Epithelial cell of prostate (primary cell): ENCODE measurements at regions not wholly inside any gene's neighbourhood (a gene's known extent, or its start where the extent isn't known, plus 50 kb on each side); places are given as distances from the start of the nearest gene placed in this dataset.
A peak's percentile ranks its signal among the peaks of the same experiment; 100 is the strongest.
"Not testable (repeated sequence)": the region's sequence is repeated elsewhere in the genome, so short reads cannot be mapped to it uniquely, and the experiment has no call there.

Experiments
- DNase-seq: peaks from one replicate; pipeline ENCODE4 v3.0.0-alpha.2; 2011; ENCODE audit warnings: low read depth, low spot score
- H3K27ac ChIP-seq: fragments of 450-650 bp; 2 replicates; pipeline ENCODE4 v1.5.1; 2017; ENCODE audit warnings: mild to moderate bottlenecking

DNA sequence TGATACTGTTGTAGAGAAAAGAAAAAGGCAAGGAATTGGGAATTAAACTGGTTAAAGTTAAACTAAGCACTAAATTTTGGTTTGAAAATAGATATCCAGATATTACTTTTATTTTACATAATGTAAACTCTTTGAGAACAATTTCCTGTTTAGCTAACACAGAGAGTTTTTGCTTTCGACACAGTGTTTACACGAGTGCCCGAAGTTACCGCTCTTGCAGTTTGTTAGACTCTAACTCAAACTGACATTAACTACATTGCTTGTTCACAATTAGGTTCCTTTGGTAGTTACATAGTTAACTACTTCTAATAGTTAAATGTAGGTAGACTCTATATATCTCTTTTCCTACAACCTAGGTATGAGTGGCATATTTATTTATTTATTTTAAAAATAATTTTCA, 117.1 kb upstream of the CHD1 start:
- no peak overlapping the region for H3K27ac ChIP-seq
- DNase-seq = no peak

DNA sequence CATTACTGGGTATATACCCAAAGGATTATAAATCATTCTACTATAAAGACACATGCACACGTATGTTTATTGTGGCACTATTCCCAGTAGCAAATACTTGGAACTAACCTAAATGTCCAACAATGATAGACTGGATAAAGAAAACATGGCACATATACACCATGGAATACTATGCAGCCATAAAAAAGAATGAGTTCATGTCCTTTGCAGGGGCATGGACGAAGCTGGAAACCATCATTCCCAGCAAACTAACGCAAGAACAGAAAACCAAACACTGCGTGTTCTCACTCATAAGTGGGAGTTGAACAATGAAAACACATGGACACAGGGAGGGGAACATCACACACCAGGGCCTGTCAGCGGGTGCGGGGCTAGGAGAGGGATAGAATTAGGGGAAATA, 114.5 kb upstream of the CHD1 start:
- DNase-seq, H3K27ac ChIP-seq: not testable (repeated sequence)

DNA sequence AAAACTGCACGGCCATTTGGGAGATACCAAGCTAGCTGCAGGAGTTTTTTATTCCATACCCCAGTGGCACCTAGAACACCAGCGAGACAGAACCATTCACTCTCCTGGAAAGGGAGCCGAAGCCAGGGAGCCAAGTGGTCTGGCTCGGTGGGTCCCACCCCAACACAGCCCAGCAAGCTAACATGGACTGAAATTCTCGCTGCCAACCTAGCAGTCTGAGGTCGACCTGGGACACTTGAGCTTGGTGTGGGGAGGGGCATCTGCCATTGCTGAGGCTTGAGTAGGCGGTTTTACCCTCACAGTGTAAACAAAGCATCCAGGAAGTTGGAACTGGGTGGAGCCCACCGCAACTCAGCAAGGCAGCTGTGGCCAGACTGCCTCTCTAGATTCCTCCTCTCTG, 108.9 kb upstream of the CHD1 start:
- no peak overlapping the region for H3K27ac ChIP-seq
- no peak for DNase-seq

DNA sequence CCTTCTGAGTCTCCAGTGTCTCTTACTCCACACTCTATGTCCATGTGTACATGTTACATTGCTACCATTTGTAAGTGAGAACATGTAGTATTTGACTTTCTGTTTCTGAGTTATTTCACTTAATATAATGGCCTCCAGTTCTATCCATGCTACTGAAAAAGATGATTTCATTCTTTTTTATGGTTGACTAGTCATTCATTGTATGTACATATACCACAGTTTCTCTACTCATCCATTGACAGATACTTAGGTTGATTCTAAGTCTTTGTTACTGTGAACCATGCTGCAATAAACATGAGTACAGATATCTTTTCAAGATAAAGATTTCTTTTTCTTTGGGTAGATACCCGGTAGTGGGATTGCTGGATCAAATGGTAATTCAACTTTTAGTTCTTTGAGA, 107.1 kb upstream of the CHD1 start:
- no peak for DNase-seq
- H3K27ac ChIP-seq = no peak overlapping the region

DNA sequence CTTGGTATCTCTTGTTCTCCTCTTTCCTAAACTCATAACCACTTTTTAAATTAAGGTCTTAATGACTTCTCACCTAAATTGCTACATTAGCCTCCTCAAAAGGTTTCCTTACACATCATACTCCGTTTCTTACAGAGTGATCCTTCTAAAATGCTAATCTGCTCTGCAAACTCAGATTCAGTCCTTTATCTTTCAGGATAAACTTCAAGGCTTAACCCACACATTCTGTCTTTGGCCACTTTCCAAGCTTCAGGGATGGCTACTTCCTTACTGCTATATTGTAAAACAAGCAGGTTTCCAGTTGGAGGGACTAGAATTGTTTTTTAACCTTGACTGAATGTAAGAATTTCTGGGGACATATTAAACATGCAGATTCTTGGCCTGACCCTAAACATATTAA, 105.5 kb upstream of the CHD1 start:
- no peak overlapping the region for H3K27ac ChIP-seq
- no peak for DNase-seq

DNA sequence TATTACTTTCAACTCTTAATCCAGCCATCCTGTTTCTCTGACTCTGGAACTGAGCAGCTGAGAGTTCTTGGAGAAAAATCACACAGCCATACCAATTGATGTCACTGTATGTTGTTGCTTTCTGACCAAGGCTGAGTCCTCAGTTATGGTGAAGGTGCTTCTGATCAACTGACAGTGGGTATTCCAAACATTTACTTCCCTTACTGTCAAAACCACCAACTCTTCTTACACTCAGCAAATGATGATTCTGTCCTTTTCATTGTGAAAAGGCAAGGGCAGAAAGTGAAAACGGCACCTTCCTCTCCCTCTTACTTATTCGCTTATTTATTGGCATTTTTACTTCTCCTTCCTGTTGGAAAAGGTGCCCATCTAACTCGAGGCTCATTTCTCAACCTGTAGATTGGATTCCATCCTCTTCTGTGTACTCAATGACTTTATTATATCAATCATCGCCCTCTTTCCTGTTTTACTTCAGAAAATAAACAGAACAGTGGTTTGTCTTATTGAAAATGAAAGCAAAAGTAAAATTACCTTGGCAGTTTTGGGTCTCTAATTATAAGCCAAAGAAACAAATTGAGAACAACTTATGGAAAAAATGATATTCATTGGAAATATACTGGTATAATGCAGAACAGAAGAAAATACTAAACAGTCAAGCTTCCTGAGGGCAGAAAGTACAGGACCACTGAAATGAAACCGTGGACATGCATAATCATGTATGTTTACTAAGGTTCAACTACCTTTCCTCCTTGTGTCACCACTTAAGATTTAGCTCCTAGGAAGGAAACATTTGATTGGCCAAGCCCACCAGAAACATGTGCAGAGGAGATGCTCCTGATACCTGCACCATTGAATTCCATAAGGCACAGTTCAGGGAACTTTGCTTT, 104.5 kb upstream of the CHD1 start:
- no peak for DNase-seq
- H3K27ac ChIP-seq = peak overlapping the region; percentile 22

DNA sequence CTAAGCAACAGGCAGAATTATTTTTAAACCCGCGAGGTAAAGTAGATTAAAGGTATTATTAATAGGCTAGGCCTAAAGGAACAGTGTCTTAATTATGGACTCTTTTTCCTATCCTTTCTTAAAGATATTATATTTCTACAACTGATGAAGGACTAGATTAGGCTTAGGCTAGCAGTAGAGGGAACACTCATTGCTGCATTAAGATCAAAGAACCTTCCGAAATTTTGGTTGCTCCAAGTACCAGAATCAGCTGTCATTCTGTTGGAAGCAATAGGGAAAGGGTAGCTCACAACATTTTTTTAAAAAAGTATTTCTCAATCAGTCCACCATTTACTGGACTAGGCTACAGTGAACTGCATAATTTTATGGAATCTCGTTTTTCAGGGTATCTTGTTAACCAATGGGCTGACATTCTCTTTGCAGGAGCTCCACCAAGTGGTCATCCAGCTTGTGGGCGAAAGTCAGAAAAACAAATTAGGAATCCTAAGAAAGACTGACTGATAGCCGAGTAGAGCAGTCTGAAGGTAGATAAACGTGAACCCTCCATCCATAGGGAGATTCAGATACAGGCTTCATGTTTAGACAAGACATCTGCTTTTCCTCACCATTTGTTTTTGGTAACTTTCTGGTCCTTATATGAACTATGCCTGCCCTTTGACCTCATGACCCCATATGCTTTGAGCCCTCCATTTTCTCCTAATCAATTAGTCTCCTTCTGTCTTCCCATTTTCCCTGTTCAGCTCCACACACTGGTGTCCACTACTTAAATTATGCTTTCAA, 103.6 kb upstream of the CHD1 start:
- DNase-seq = peak; percentile 12
- no peak overlapping the region for H3K27ac ChIP-seq

DNA sequence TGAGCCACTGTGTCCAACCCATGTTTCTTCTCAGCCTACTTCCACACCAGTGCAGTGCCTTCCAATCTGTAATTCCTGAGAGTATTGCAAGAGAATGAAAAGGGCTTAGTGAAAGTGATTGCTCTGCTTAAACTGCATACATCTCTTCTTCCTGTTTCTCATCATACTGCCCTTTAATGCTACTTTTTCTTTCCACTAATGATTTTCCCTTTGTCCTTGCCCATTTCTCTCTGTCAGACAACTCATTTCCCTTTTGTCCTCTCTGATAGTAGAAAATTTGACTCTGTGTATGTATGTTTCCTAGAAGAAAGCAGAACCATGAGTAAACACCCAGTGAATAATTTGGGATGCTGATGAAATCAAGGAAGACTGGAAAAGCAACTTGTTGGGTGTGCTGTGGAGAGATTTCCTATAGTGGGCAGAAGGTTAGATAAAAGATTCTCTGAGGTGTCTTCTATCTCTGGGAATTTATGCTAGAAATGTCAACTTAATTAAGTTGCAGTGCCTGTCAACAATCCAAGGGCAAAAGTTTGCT, 102.2 kb upstream of the CHD1 start:
- H3K27ac ChIP-seq = peak overlapping the region; percentile 47
- DNase-seq = no peak

DNA sequence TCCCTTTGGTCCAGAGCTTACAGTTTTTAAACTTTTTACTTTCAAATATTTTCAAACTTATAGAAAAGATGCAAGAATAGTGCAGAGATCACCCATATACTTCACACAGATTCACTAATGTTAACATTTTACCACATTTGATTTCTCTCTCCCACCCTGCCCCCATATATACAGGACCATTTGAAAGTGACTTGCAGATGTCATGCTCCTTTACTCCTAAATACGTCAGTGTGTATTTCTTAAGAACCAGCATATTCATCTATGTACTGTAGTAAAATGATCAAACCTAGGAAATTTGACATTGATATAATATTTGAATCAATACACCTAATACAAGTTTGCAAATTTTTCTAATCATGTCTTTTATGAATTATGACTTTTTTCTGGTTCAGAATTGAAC, 100.4 kb upstream of the CHD1 start:
- no peak for DNase-seq
- no peak overlapping the region for H3K27ac ChIP-seq

DNA sequence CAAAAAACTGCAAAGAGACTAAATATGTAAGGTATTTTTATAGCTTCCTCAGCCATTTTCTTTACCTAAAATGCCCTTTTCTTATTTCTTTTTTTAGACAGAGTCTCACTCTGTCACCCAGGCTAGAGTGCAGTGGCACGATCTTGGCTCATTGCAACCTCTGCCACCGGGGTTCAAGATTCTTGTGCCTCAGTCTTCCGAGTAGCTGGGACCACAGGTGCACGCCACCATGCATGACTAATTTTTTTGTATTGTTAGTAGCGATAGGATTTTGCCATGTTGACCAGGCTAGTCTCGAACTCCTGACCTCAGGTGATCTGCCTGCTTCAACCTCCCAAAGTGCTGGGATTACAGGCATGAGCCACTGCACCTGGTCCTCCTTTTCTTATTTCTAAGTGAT, 99.4 kb upstream of the CHD1 start:
- H3K27ac ChIP-seq, DNase-seq: not testable (repeated sequence)

DNA sequence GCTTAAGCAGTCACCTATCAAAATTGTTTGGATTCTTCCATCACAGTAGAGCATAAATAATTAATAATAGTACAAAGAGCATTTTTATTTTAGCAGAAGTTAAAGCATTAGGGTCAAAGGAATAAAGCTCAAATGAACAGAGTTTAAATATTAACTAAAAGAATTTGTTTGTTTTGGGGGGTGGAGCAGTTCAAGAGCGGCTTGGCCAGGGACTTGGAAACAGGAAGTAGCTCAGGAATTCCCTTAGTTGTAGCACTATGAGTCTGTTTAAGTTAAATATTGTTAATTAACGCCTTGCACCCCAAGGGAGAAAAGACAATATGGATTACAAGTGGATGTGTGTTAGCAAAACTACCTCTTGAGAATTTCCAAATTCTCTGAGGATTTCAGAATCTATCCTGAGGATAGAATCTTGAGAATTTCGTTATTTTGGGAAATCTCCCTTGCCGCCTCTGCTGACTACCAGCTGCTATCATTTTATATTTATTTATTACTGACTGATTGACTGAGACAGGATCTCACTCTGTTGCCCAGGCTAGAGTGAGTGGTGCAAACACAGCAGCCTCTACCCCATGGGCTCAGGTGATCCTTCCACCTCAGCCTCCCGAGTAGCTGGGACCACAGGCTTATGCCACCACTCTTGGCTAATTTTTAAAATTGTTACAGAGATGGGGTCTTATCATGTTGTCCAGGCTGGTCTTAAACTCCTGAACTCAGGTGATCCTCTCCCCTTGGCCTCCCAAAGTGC, 96.7 kb upstream of the CHD1 start:
- H3K27ac ChIP-seq = no peak overlapping the region
- no peak for DNase-seq

DNA sequence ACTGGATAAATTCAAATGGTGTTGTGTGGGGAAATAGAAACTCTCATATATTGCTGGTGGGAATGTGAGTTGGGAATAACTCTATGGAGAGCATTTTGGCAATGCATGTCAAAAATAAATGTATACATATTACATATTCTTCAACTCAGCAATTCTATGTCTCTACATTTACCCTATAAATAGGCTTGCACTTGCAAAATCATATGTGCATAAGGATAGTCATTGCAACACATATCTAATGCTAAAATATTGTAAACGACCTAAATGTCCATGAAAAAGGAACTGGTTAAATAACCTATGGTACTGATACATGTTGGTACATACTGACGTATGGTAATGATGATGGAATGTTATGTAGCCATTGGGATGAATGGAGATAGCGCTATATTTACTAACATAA, 94.5 kb upstream of the CHD1 start:
- H3K27ac ChIP-seq = no peak overlapping the region
- no peak for DNase-seq

DNA sequence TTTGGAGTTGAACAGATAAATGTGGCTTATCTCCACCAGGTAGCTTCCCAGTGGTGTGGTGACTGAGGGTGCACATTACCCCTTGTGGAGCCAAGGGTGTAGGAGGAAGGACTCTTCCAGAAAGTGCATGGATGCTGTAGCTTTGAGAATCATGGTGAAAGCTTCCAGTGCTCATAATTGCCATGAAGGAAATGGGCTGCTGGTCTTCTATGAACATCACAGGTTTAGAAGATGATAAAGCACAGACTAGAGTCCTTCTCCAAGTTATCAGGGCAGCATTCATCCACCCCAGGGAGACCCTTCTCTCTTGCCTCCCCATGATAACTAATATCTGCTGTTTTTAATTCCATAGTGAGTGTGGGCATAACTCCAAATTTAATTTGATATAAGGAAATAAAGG, 93.4 kb upstream of the CHD1 start:
- no peak for DNase-seq
- no peak overlapping the region for H3K27ac ChIP-seq

DNA sequence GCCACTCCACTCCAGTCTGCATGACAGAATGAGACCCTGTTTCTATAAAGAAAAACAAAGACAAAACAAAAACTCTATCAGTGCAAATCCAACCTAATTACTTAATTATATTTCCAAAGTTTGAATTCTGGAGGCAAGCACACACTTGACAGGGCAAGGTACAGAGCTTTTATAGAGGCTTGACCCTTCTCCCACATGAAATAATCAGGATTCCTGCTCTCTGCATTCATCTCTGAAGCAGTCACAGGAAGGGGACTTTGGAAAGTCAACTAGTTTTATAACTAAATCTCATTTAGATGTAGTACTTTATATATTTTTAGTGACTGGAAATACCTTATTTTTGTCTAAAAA, 91.9 kb upstream of the CHD1 start:
- peak overlapping the region; percentile 16 for H3K27ac ChIP-seq
- no peak for DNase-seq

DNA sequence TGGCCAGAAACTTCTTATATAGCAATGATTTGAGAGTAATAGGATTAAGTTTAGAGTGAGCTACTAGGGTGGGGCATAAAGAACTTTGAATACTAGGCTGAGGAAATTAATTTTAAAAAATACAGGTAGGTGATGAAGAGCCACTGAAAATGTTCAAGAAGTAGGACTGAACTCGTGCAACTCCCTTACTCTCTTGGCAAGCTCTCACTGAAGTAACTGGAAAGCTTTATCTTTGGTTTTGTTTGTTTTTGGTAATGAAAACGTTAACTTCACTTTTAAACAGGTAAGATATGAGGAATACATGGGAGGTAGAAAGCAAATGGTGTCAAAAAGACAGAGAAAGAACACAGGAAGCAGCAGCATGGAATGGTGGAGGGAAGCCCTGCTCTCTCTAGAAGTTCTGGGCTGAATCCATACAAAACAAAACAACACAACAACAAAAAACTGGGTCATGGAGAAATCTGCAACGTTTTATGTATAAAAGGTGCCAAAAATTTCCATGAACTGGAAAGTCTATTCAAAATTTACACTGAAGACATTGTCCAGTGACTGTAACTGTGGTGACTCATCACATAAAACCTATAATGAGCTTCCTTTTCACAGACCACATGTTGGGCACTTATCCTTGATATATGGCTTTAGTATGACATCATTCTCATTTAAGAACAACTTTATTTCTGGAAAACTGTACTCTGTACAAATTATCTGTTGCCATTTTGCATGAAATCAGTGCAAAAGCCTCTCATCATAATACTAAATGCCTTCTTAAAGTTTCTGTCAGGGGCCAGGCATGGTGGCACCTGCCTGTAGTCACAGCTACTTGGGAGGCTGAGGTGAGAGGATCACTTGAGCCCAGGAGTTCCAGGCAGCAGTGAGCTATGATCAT, 91.2 kb upstream of the CHD1 start:
- peak; percentile 48 for DNase-seq

DNA sequence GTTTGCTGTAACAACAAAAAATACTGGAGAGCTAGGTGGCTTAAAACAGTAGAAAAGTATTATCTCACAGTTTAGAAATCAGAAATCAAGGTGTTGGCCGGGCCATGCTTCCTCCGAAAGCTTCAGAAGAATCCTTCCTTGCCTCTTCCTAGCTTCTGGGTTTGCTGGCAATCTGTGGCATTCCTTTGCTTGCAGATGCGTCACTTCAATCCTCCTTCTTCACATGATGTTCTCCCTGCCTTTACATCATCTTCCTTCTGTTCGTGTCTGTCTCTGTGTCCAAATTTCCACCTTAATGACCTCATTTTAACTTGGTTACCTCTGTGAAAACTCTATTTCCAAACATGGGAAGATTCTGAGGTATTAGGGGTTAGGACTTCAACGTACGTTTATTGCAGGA, 90.4 kb upstream of the CHD1 start:
- H3K27ac ChIP-seq = no peak overlapping the region
- DNase-seq = no peak

More for the DNA sequence above, 91.2 kb upstream of the CHD1 start:
- peak overlapping the region; percentile 16 for H3K27ac ChIP-seq

DNA sequence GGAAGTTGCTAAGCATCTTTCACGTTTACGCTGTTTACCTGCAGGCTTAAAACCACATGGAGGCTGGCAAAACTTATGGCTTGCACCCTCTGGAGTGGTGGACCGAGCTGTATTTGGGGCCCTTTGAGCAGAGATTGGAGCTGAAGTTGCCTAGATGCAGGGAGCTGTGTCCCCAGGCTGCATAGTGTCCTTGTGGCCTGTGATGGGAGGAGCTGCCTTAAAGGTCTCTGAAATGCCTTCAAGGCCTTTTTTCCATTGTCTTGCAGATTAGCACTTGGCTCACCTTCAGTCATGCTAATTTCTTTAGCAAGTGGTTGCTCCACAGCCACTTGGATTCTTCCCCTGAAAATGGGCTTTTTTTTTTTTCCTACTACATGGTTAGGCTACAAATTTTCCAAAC, 81.5 kb upstream of the CHD1 start:
- no peak for DNase-seq

DNA sequence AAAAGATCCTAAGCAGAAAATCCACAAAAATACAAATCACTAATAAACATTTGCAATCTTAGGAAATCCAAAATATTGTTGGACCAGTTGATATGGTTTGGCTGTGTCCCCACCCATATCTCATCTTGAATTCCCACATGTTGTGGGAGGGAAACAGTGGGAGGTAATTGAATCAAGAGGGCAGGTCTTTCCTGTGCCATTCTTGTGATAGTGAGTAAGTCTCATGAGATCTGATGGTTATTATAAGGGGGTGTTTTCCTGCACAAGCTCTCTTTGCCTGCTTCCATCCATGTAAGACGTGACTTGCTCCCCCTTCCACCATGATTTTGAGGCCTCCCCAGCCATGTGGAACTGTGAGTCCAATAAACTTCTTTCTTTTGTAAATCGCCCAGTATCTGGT, 79.2 kb upstream of the CHD1 start:
- H3K27ac ChIP-seq, DNase-seq: not testable (repeated sequence)

More for the DNA sequence above, 81.5 kb upstream of the CHD1 start:
- no peak overlapping the region for H3K27ac ChIP-seq

DNA sequence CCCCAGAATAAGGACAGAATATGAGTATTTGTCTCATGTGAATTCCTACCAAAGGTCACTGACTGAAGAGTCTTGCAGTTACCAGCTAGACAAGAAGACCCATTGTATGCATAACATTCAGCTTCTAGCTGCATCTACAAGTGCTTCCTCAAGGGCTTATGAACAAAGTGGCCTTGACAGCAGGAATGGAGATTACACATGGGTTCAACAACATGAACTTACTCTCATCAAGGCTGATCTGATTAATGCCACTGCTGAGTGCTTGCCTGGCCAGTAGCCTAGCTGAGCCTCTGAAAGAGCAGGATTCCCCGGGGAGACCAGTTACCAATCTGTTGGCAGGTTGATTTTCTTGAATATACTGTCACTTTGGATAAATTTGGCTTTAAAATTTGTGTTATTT, 76.7 kb upstream of the CHD1 start:
- H3K27ac ChIP-seq = no peak overlapping the region
- no peak for DNase-seq

DNA sequence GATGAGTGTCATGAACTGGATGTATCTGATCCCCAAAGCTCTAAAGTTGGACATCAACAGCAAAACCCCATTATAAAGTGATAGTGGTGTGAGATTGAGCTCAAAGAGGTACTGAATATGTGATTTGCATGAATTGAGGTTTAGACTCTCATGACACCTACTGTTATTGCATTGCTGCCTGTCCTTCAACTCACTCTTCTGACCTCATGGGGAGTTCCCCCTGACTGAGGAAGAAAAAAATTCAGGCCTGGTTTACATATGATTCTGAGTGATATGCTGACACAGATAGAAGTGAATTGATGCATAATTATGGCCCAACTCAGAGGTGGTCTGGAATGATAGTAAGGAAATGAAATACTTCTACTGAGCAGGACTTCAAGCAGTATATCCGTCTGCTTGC, 76.2 kb upstream of the CHD1 start:
- no peak overlapping the region for H3K27ac ChIP-seq

More for the DNA sequence above, 76.2 kb upstream of the CHD1 start:
- no peak for DNase-seq
